ENCODE measurements at regions not wholly inside any gene's neighbourhood (a gene's known extent, or its start where the extent isn't known, plus 50 kb on each side); places are given as distances from the start of the nearest gene placed in this dataset.
A peak's percentile ranks its signal among the peaks of the same experiment; 100 is the strongest.

DNA sequence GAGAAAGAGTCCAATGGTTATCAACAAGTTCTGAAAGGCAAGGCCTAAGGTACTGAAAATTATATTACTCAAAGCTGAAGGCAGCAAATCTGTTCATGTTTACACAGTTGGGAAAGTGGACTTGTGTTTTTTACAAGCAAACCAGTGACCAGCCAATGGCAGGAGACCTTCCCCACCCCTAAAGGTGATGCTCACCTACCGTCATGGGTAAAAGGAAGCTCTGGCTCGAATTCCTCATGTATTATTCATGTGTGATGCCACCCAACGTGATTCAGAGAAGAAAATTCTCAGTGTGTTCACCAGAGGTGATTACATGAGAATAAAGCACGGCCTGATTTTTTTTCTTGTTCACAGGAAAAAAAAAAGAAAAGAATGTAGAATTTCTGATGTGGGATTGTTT lies 1161.2 kb upstream of the SEL1L start:
- H3K27me3 Mint-ChIP-seq, result no peaks in the 10 kb centered on the region
- TF ChIP-seq, protein P1, sequence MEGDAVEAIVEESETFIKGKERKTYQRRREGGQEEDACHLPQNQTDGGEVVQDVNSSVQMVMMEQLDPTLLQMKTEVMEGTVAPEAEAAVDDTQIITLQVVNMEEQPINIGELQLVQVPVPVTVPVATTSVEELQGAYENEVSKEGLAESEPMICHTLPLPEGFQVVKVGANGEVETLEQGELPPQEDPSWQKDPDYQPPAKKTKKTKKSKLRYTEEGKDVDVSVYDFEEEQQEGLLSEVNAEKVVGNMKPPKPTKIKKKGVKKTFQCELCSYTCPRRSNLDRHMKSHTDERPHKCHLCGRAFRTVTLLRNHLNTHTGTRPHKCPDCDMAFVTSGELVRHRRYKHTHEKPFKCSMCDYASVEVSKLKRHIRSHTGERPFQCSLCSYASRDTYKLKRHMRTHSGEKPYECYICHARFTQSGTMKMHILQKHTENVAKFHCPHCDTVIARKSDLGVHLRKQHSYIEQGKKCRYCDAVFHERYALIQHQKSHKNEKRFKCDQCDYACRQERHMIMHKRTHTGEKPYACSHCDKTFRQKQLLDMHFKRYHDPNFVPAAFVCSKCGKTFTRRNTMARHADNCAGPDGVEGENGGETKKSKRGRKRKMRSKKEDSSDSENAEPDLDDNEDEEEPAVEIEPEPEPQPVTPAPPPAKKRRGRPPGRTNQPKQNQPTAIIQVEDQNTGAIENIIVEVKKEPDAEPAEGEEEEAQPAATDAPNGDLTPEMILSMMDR (IDR thresholded peaks at IDR 0.05), result no peak
- DNase-seq (no peak), ATAC-seq (ENCODE audit: poor library complexity) (no peak)
- intact Hi-C loops (cut with DNase I, micrococcal nuclease), result no loop called here
- POLR2A ChIA-PET, result no interaction called here
- H3K36me3 Mint-ChIP-seq (ENCODE audit: low read depth), result no peaks in the 10 kb centered on the region
- no peaks in the 10 kb centered on the region for H3K27me3 ChIP-seq (ENCODE audit: control insufficient read depth in 1 of 2, insufficient read depth in 2 of 2, low read length in 2 of 2)
- H3K36me3 ChIP-seq (ENCODE audit: insufficient read depth, low read length), result no peaks in the 10 kb centered on the region
- H3K4me1 Mint-ChIP-seq (ENCODE audit: low read depth), result no peaks in the 10 kb centered on the region
- no peaks in the 10 kb centered on the region for H3K4me1 ChIP-seq (ENCODE audit: insufficient read depth, low read length)
- no peak overlapping the region for H3K27ac Mint-ChIP-seq
- no peak overlapping the region for H3K27ac ChIP-seq (ENCODE audit: low read depth in 1 of 2, low read length in 2 of 2)
- H3K4me3 ChIP-seq (ENCODE audit: low read length), result no peak overlapping the region
- no peak overlapping the region for H3K4me3 Mint-ChIP-seq
- CTCF ChIA-PET, result no interaction called here
- peaks cover 0 to 8% of the 10 kb centered on the region in 2 experiments for H3K9me3 ChIP-seq (ENCODE audit: control insufficient read depth in 1 of 2, insufficient read depth in 1 of 2, low read length in 2 of 2)
- H3K9me3 Mint-ChIP-seq, result peaks cover 4% of the 10 kb centered on the region

DNA sequence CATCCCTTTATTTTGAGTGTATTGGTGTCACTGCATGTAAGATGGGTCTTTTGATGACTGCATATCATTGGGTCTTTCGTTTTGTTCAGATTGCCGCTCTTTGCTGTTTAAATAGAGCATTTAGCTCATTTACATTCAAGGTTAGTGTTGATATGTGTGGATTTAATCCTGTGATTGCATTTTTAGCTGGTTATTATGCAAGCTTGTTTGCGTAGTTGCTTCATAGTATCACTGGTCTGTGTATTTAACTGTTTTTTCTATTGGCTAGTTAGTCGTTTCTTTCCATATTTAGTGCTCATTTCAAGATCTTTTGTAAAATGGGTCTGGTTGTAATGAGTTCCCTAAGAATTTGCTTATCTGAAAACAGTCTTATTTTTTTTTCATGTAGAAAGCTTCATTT lies 1170.6 kb upstream of the SEL1L start:
- Histone ChIP-seq H3K36me3 (ENCODE audit: insufficient read depth, low read length) (no peaks in the 10 kb centered on the region), H3K4me1 (ENCODE audit: insufficient read depth, low read length) (no peaks in the 10 kb centered on the region), H3K4me3 (ENCODE audit: low read length) (no peak overlapping the region), H3K9me3 (ENCODE audit: control insufficient read depth in 1 of 2, insufficient read depth in 1 of 2, low read length in 2 of 2) (no peaks in the 10 kb centered on the region), H3K27ac (ENCODE audit: low read depth in 1 of 2, low read length in 2 of 2) (no peak overlapping the region), H3K27me3 (ENCODE audit: control insufficient read depth in 1 of 2, insufficient read depth in 2 of 2, low read length in 2 of 2) (no peaks in the 10 kb centered on the region)
- no peak overlapping the region for H3K4me3 Mint-ChIP-seq
- ChIA-PET POLR2A (no interaction called here), CTCF (no interaction called here)
- DNase-seq (no peak), ATAC-seq (ENCODE audit: poor library complexity) (no peak)
- peaks cover 7% of the 10 kb centered on the region for H3K9me3 Mint-ChIP-seq
- no peaks in the 10 kb centered on the region for H3K27me3 Mint-ChIP-seq
- H3K27ac Mint-ChIP-seq, result no peak overlapping the region
- intact Hi-C loops (cut with DNase I, micrococcal nuclease), result no loop called here
- TF ChIP-seq, protein P1 (IDR thresholded peaks at IDR 0.05), result no peak
- no peaks in the 10 kb centered on the region for H3K36me3 Mint-ChIP-seq (ENCODE audit: low read depth)
- H3K4me1 Mint-ChIP-seq (ENCODE audit: low read depth), result no peaks in the 10 kb centered on the region

DNA sequence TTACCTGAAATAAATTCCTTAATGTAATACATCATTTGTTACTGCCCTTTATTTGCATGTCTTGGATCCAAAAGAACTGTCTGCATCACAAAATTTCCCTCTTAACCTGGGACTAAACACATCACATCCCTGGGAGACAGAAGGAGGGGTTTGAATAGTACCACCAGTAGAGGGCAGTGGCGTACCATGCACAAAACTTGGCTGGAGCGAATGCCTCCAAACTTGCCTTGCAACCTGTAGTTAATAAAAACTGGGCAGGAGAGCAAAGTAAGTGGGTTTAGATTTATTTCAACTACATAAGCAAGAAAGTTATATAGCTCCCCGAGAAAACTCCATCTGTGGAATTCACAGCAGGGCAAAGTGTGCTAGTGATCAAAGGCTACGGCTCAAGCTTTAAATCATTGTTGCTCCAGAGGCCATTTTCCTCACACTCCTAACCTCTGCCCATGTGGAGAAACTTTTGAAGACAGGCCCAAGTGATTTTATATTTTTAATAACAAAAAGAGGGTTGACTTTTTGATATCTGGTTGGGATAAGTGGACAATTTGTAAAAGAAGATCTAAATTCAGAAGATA lies 1176.7 kb upstream of the SEL1L start:
- no peaks in the 10 kb centered on the region for H3K4me1 Mint-ChIP-seq (ENCODE audit: low read depth)
- H3K27ac Mint-ChIP-seq, result no peak overlapping the region
- H3K27me3 Mint-ChIP-seq, result no peaks in the 10 kb centered on the region
- ATAC-seq (ENCODE audit: poor library complexity) (no peak), DNase-seq (peak in 4 of 14 experiments; percentile 1 to 11 (median 6))
- Histone ChIP-seq H3K36me3 (ENCODE audit: insufficient read depth, low read length) (no peaks in the 10 kb centered on the region), H3K4me1 (ENCODE audit: insufficient read depth, low read length) (no peaks in the 10 kb centered on the region), H3K27ac (ENCODE audit: low read depth in 1 of 2, low read length in 2 of 2) (no peak overlapping the region), H3K27me3 (ENCODE audit: control insufficient read depth in 1 of 2, insufficient read depth in 2 of 2, low read length in 2 of 2) (no peaks in the 10 kb centered on the region), H3K9me3 (ENCODE audit: control insufficient read depth in 1 of 2, insufficient read depth in 1 of 2, low read length in 2 of 2) (no peaks in the 10 kb centered on the region), H3K4me3 (ENCODE audit: low read length) (no peak overlapping the region)
- CTCF ChIA-PET, result no interaction called here
- peaks cover 2% of the 10 kb centered on the region for H3K9me3 Mint-ChIP-seq
- intact Hi-C loops (cut with DNase I, micrococcal nuclease), result no loop called here
- POLR2A ChIA-PET, result no interaction called here
- no peak overlapping the region for H3K4me3 Mint-ChIP-seq
- H3K36me3 Mint-ChIP-seq (ENCODE audit: low read depth), result no peaks in the 10 kb centered on the region
- TF ChIP-seq, protein P1 (IDR thresholded peaks at IDR 0.05), result peak; percentile 37

Measured in CD4-positive, alpha-beta T cell (primary cell).